Erythroblast (primary cell): ENCODE measurements at regions not wholly inside any gene's neighbourhood (a gene's known extent, or its start where the extent isn't known, plus 50 kb on each side); places are given as distances from the start of the nearest gene placed in this dataset.

ENCODE experiments used
- GATA1 ChIP-seq: IDR thresholded peaks from 2 replicates; pipeline ENCODE4 v1.6.1; 2011; ENCODE audit warnings: low read depth, mild to moderate bottlenecking, control low read depth, low read length, moderate library complexity
- POLR2A ChIP-seq: IDR thresholded peaks from 2 replicates; pipeline ENCODE4 v1.6.1; 2011; ENCODE audit warnings: mild to moderate bottlenecking, low read length

DNA sequence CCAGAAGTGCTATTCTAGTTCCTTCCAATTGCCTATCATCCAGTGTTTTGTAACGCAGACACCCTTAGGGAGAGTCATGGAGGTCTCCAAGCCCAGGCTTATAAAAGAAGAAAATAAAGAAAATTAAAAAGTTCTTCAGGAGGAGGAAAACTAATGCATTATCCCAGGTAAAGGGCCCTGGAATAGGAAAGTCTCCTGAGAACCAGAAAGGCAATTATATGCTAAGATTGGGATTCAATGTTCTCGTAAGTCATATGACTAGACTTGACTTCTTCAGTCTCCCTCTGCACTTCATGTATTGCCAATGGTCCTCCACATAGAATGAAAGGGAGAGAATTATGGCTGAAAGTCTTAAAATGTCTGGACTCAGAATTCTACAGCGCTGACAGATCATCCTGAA, 154.4 kb upstream of the STK32A start:
- TF ChIP-seq POLR2A (no peak), GATA1 (no peak)
